ENCODE measurements at regions not wholly inside any gene's neighbourhood (a gene's known extent, or its start where the extent isn't known, plus 50 kb on each side); places are given as distances from the start of the nearest gene placed in this dataset.
A peak's percentile ranks its signal among the peaks of the same experiment; 100 is the strongest.

GRCh38 chr6:140597181-140597580 is 1222.7 kb upstream of the CITED2 start:
- intact Hi-C loops (cut with DNase I): no loop called here
- ATAC-seq (no peak), DNase-seq (no peak)
- H3K36me3 ChIP-seq: no peaks in the 10 kb centered on the region
- H3K9me3 ChIP-seq: no peaks in the 10 kb centered on the region
- TF ChIP-seq, protein P1, sequence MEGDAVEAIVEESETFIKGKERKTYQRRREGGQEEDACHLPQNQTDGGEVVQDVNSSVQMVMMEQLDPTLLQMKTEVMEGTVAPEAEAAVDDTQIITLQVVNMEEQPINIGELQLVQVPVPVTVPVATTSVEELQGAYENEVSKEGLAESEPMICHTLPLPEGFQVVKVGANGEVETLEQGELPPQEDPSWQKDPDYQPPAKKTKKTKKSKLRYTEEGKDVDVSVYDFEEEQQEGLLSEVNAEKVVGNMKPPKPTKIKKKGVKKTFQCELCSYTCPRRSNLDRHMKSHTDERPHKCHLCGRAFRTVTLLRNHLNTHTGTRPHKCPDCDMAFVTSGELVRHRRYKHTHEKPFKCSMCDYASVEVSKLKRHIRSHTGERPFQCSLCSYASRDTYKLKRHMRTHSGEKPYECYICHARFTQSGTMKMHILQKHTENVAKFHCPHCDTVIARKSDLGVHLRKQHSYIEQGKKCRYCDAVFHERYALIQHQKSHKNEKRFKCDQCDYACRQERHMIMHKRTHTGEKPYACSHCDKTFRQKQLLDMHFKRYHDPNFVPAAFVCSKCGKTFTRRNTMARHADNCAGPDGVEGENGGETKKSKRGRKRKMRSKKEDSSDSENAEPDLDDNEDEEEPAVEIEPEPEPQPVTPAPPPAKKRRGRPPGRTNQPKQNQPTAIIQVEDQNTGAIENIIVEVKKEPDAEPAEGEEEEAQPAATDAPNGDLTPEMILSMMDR (IDR thresholded peaks at IDR 0.05): no peak
- H3K27ac ChIP-seq: no peak overlapping the region
- no peak overlapping the region for H3K4me3 ChIP-seq
- no peaks in the 10 kb centered on the region for H3K4me1 ChIP-seq
- H3K27me3 ChIP-seq (ENCODE audit: low read depth): no peaks in the 10 kb centered on the region

- no peak overlapping the region for H3K4me3 ChIP-seq
- ATAC-seq (no peak), DNase-seq (no peak)
- no peaks in the 10 kb centered on the region for H3K4me1 ChIP-seq
- no peaks in the 10 kb centered on the region for H3K36me3 ChIP-seq
- H3K27ac ChIP-seq: no peak overlapping the region
- H3K27me3 ChIP-seq (ENCODE audit: low read depth): no peaks in the 10 kb centered on the region
- H3K9me3 ChIP-seq: no peaks in the 10 kb centered on the region
- intact Hi-C loops (cut with DNase I): no loop called here
- TF ChIP-seq, protein P1 (IDR thresholded peaks at IDR 0.05): no peak
Measured at GRCh38 chr6:140594806-140595128, 1220.3 kb upstream of the CITED2 start.

GRCh38 chr6:140592877-140593276 is 1218.4 kb upstream of the CITED2 start:
- ATAC-seq (no peak), DNase-seq (no peak)
- H3K27me3 ChIP-seq (ENCODE audit: low read depth): no peaks in the 10 kb centered on the region
- intact Hi-C loops (cut with DNase I): no loop called here
- H3K4me1 ChIP-seq: no peaks in the 10 kb centered on the region
- TF ChIP-seq, protein P1 (IDR thresholded peaks at IDR 0.05): no peak
- H3K9me3 ChIP-seq: no peaks in the 10 kb centered on the region
- no peaks in the 10 kb centered on the region for H3K36me3 ChIP-seq
- no peak overlapping the region for H3K27ac ChIP-seq
- H3K4me3 ChIP-seq: no peak overlapping the region

- intact Hi-C loops (cut with DNase I): no loop called here
- ATAC-seq: no peak
- H3K27me3 ChIP-seq (ENCODE audit: low read depth): no peaks in the 10 kb centered on the region
Measured at GRCh38 chr6:140590641-140591040, 1216.2 kb upstream of the CITED2 start.

DNA sequence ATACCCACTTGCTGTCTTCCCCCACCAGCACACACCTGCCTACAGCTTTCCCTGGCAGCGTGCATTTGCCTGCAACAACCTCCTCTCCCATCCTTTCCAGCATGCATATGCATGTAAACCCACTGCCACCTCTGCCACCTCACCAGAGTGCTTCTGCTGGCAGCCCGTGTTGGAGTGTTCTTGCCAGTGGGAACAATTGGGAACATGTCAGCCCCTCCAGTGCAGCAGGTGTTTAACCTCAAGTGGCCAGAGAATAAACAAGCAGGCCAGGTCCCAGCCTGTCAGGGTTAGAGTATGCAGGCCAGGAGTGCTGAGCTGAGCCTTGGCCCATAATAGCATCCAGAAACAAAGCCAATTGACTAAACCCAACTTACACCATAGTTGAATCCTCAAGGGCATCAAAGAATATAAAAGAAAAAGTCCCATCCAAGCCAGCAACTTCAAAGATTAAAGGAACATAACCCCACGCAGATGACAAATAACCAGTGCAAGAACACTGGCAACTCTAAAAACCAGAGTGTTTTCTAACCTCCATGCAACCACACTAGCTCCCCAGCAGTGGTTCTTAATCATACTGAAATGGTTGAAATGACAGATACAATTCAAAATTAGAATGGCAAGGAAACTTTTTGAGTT is 1212.1 kb upstream of the CITED2 start:
- H3K27ac ChIP-seq: no peak overlapping the region
- H3K36me3 ChIP-seq: no peaks in the 10 kb centered on the region
- H3K4me3 ChIP-seq: no peak overlapping the region
- H3K9me3 ChIP-seq: no peaks in the 10 kb centered on the region
- DNase-seq: no peak
- H3K27me3 ChIP-seq (ENCODE audit: low read depth): no peaks in the 10 kb centered on the region
- no peaks in the 10 kb centered on the region for H3K4me1 ChIP-seq
- ATAC-seq: peak in 1 of 2 donors; percentile 30
- TF ChIP-seq, protein P1 (IDR thresholded peaks at IDR 0.05): no peak
- intact Hi-C loops (cut with DNase I): no loop called here

More at GRCh38 chr6:140590641-140591040, 1216.2 kb upstream of the CITED2 start:
- Histone ChIP-seq H3K4me1 (no peaks in the 10 kb centered on the region), H3K4me3 (no peak overlapping the region), H3K36me3 (no peaks in the 10 kb centered on the region), H3K9me3 (no peaks in the 10 kb centered on the region), H3K27ac (no peak overlapping the region)
- no peak for DNase-seq
- TF ChIP-seq, protein P1 (IDR thresholded peaks at IDR 0.05): no peak

Data from lower lobe of right lung (tissue), 2 donors.